PC-9 (cell line): ENCODE measurements at regions not wholly inside any gene's neighbourhood (a gene's known extent, or its start where the extent isn't known, plus 50 kb on each side); places are given as distances from the start of the nearest gene placed in this dataset.

Experiments used
- CTCF ChIP-seq: fragments of 200-600 bp; sonication (generic); conservative IDR thresholded peaks from 2 replicates; pipeline ENCODE4 v1.6.1; 2017; ENCODE audit warnings: mixed run types, antibody characterized with exemption, mild to moderate bottlenecking, moderate library complexity
- EZH2 ChIP-seq: fragments of 200-600 bp; sonication (generic); IDR thresholded peaks from 2 replicates; pipeline ENCODE4 v1.8.0; 2017; ENCODE audit warnings: antibody characterized with exemption, low read depth

GRCh38 chr3:20458994-20459716 is 273.1 kb upstream of the SGO1 start:
- TF ChIP-seq CTCF = no peak
- TF ChIP-seq EZH2 = no peak
